Neuron (in vitro differentiated cells): ENCODE measurements at regions not wholly inside any gene's neighbourhood (a gene's known extent, or its start where the extent isn't known, plus 50 kb on each side); places are given as distances from the start of the nearest gene placed in this dataset.

Experiments used
- H2AFZ ChIP-seq: one replicate; pipeline ENCODE4 v1.6.1; 2013; ENCODE audit warnings: low read depth, mild to moderate bottlenecking, inconsistent platforms, low read length, moderate library complexity
- H3K27me3 ChIP-seq: one replicate; pipeline ENCODE4 v1.6.1; 2013; ENCODE audit warnings: low read length; ENCODE audit not compliant: insufficient read depth
- H3K36me3 ChIP-seq: one replicate; pipeline ENCODE4 v1.6.1; 2013; ENCODE audit warnings: low read length; ENCODE audit not compliant: insufficient read depth
- H3K4me1 ChIP-seq: one replicate; pipeline ENCODE4 v1.6.1; 2013; ENCODE audit warnings: low read length; ENCODE audit not compliant: insufficient read depth
- H3K4me3 ChIP-seq: 2 replicates; pipeline ENCODE4 v1.5.1; 2013; ENCODE audit warnings: mild to moderate bottlenecking, low read length, moderate library complexity
- H3K9me3 ChIP-seq: one replicate; pipeline ENCODE4 v1.6.1; 2013; ENCODE audit warnings: low read length

DNA sequence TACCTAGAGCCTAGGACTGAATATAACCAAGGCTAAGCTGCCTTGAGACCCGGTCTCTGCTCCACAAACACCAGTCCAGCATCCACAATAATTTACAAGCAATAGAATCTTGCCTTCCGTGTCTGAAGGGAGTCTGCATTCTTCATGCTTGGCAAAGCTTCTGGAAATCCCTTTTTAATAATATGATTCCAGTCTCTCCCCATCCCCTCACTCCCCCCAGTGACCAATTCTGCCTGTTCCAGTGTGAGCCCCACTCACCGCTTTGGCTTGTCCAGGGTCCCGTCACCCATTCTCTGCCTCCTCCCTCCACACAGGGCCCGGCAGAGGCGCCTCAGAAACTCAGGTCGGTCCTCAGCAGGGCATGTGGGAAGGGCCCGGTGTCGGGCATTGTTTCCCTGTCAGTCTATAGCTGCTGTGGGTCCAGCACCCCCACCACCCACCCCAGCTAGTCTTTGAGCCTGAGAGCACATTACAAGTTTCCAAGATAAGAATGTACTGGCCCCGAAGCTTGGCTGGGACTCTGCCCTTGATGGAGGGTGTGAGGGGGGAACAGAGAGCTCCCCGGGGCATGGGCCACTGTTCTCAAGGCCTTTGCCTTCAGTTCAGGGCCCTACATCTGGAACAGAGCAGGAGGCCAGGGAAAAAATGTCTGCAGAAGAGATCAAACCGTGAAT, 129.7 kb upstream of the MYCN start:
- Histone ChIP-seq H3K27me3 (no peaks in the 10 kb centered on the region), H2AFZ (no peak overlapping the region), H3K9me3 (no peaks in the 10 kb centered on the region), H3K36me3 (no peaks in the 10 kb centered on the region), H3K4me3 (no peak overlapping the region), H3K4me1 (no peaks in the 10 kb centered on the region)

DNA sequence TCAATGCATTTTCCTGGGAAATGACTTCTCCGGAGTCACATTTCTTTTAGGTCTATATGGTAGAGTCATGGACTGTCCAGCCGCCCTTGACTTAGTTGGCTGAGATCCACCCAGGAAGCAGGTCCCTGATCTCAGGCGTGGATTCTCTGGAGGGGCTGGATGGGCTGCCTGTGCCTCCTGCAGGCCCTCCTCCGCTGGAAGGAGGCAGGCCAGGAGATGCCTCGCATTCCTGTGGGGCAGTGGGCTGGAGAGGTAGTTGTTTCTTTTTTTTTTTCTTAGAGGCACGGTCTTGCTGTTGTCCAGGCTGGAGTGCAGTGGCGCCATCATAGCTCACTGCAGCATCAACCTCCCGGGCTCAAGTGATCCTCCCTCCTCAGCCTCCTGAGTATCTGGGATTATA, 129.0 kb upstream of the MYCN start:
- H3K4me3 ChIP-seq, result no peak overlapping the region
- H3K27me3 ChIP-seq, result no peaks in the 10 kb centered on the region
- H3K9me3 ChIP-seq, result no peaks in the 10 kb centered on the region
- H2AFZ ChIP-seq, result no peak overlapping the region
- no peaks in the 10 kb centered on the region for H3K4me1 ChIP-seq
- no peaks in the 10 kb centered on the region for H3K36me3 ChIP-seq

DNA sequence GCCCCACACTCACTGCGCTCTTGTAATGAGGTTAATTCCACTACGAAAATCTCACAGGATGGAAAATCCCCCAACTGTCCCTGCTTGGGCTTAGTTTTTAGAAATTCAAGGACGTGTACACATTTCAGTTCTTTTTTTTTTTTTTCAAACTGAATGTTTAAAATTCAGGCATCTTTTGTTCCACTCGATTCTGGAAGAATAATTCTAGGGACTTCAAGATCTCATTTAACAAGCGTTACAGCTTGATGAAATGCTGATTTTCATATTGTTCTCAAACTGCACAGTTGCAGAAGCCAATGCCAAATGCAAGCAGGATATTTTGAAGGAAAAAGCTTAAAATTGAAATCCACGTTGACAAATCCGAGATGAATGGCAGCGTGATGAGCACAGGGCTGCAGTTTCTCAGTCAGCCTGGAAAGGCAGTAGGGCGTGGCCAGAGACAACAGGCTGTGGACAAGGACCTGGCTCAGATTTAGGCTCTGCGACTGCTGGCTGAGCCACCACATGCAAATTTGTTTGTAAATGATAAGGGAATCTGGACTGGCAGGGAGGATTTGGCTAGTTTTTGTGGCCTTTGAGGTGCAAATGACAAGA, 128.1 kb upstream of the MYCN start:
- Histone ChIP-seq H3K36me3 (no peaks in the 10 kb centered on the region), H3K9me3 (no peaks in the 10 kb centered on the region), H3K4me3 (no peak overlapping the region), H3K4me1 (no peaks in the 10 kb centered on the region), H2AFZ (no peak overlapping the region), H3K27me3 (no peaks in the 10 kb centered on the region)

DNA sequence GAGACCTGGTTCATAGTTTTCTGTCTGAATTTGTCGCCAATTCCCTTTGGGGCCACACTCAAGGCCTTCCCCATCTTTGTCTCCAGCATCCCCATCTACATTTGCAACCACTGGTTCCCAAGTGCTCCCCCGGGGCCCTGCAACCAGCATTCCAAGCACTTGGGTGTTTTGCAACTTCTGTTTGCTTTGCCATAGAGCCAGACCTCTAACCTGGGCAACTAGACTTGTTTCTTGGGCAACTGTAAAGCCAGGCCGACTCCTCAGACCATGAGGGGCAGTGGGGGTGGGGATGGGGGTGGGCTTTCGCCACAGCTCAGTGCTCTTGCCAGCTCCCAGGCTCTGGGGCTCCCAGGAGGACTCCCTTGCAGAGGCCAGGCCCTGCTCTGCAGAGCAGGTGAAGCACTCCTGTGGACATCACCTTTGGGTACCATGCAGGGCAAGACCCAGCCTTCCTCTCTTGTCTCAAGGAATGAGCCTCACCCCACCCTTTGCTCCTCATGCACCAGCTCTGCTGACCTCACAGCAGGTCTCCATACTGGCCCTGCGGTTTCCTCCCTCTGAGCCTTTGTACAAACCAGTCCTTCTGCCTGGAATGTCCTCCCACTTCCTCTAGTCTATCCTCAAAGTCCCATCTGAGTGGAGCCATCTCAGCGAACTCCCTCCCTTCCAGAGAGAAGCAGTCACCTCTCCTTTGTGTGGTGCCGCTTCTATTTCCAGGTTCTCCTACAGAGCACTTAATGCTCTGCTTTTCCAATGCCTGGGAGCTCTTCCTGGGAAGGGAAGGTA, 126.7 kb upstream of the MYCN start:
- Histone ChIP-seq H3K36me3 (no peaks in the 10 kb centered on the region), H3K27me3 (no peaks in the 10 kb centered on the region), H3K4me3 (no peak overlapping the region), H2AFZ (no peak overlapping the region), H3K4me1 (no peaks in the 10 kb centered on the region), H3K9me3 (no peaks in the 10 kb centered on the region)

DNA sequence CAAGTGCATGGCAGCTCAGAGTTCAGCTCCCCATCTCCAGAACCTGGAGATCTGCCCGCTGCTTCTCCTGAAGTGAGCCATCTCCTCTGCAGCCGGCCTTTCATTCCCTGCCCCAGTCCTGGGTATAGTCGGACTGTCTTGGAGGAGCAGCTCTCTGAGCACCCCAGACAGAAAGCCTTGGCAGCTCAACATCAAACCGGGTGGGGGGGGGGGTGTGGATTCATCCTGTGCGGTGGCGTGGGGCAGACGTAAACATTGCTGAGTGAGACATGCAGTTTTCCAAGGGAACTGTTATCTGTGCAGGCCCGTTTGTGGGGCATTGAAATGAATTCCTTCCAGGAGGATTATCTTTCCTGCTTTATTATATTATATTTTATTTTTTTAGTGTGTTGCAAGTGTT, 125.9 kb upstream of the MYCN start:
- Histone ChIP-seq H2AFZ (no peak overlapping the region), H3K9me3 (no peaks in the 10 kb centered on the region), H3K4me3 (no peak overlapping the region), H3K4me1 (peaks cover under 1% of the 10 kb centered on the region), H3K27me3 (no peaks in the 10 kb centered on the region), H3K36me3 (no peaks in the 10 kb centered on the region)

DNA sequence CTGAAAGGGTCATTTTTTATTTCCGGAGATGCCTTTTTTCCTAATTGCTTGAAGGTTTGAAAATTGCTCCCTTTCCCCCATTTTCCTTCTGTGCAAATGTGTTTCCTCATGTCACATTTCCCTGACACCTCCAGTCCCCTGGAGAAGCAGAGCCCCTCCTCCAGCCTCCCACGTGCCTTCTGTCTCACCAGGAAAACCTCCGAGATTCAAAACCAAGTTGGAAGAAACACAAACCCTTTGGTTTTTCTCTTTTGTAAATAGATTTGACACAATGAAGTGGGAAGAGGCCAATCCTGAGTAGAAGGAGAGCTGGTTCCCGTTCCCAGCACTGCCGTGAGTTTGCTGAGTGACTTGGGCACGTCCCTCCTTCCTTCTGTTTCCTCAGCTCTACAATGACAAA, 125.4 kb upstream of the MYCN start:
- no peaks in the 10 kb centered on the region for H3K9me3 ChIP-seq
- H3K4me1 ChIP-seq, result peaks cover 6% of the 10 kb centered on the region
- no peak overlapping the region for H3K4me3 ChIP-seq
- no peak overlapping the region for H2AFZ ChIP-seq
- no peaks in the 10 kb centered on the region for H3K27me3 ChIP-seq
- H3K36me3 ChIP-seq, result no peaks in the 10 kb centered on the region

DNA sequence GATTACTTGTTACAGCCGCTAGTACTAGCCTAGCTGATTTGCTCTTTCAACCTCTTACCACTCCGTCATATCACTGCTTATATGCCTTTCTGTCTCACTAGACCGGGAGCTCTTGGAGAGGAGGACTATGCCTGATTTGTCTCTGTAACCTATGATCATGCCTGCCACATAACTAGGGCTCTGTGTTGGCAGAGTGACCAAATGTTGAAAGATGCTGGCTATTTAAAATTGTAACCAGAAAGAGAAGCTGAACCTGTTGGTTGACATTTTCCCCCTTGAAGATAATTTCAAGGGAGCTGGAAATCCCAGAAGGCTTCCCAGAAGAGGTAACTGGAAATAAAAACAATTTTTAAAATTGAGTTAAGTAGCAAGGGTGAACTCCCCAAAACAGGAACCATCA, 124.1 kb upstream of the MYCN start:
- Histone ChIP-seq H3K9me3 (no peaks in the 10 kb centered on the region), H3K4me3 (no peak overlapping the region), H3K27me3 (no peaks in the 10 kb centered on the region), H2AFZ (no peak overlapping the region), H3K36me3 (no peaks in the 10 kb centered on the region), H3K4me1 (peaks cover 6% of the 10 kb centered on the region)

DNA sequence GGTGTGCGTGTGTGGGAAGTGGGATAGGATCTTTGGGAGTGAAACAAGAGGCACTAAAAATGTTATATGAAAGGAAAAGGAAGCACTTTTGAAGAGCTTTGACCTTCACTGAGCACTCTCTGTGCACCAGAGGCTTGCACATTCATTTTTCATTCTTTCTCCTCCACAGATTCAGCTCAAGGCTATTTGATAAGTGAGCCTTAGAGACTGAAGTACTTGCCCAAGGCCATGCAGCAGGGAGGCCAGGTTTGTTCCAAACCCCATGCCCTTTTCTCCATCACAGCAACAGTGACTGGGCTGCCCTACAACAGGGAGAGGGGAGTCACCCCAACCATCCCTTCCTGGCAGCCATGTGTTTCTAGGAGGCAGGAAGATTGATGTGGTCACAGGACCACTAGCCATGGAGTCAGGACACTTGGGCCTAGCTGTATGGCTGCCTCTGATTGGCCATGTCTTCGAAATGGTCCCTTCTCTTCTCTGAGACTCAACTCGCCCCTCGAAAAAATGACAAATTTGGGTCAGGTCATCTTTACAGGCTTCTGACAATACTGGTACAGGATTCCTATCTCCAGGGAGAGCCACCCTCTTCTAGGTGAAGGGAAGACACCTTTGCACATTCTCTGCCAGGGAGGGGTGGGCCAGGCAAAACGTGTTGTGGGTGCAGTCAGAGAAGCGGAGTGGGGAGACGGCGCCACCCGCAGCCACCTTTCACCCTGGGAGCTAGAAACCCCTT, 123.5 kb upstream of the MYCN start:
- H2AFZ ChIP-seq, result no peak overlapping the region
- no peaks in the 10 kb centered on the region for H3K36me3 ChIP-seq
- peaks cover 6% of the 10 kb centered on the region for H3K4me1 ChIP-seq
- no peak overlapping the region for H3K4me3 ChIP-seq
- no peaks in the 10 kb centered on the region for H3K9me3 ChIP-seq
- no peaks in the 10 kb centered on the region for H3K27me3 ChIP-seq

DNA sequence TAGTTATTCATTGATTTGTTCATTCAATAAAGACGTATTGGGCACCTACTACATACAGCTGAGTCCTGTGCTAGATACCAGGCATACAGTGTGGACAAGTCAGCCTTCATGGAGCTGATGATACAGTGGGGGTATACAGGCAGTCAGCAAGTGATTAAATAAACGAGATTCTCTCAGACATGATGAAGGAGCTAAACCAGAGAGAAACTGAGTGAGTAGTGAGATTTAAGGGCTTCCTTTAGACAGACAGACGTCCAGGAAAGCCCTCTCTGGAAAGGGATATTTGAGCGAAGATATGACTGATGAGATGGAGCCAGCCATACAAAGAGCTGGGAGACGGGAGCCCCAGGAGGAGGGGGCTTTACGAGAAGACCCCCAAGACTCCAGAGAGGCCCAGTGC, 122.6 kb upstream of the MYCN start:
- Histone ChIP-seq H3K9me3 (no peaks in the 10 kb centered on the region), H3K4me3 (no peak overlapping the region), H3K27me3 (no peaks in the 10 kb centered on the region), H2AFZ (no peak overlapping the region), H3K4me1 (peaks cover 6% of the 10 kb centered on the region), H3K36me3 (no peaks in the 10 kb centered on the region)

DNA sequence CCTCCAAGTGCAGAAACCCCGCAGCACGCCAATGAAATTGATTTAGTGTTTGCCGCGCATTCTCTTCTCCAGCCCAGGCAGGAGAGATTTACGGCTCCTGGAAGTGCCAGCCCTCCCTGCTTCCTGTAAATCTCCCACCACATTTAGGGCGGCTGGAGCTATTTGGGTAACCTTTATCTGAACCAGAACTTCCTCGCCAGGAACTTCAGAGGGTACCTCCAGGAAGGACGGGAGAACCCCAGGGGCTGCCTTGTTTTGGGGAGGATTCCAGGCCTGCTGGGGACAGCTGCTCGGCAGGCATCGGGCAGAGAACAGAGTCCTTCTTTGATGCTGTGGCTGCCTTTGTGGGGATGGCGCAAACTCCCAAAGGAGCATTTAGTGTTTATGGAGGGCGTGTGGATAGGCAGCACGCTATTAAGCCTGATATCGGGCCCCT, 122.0 kb upstream of the MYCN start:
- no peak overlapping the region for H3K4me3 ChIP-seq
- H2AFZ ChIP-seq, result no peak overlapping the region
- H3K36me3 ChIP-seq, result no peaks in the 10 kb centered on the region
- peaks cover 6% of the 10 kb centered on the region for H3K4me1 ChIP-seq
- H3K27me3 ChIP-seq, result no peaks in the 10 kb centered on the region
- H3K9me3 ChIP-seq, result no peaks in the 10 kb centered on the region

DNA sequence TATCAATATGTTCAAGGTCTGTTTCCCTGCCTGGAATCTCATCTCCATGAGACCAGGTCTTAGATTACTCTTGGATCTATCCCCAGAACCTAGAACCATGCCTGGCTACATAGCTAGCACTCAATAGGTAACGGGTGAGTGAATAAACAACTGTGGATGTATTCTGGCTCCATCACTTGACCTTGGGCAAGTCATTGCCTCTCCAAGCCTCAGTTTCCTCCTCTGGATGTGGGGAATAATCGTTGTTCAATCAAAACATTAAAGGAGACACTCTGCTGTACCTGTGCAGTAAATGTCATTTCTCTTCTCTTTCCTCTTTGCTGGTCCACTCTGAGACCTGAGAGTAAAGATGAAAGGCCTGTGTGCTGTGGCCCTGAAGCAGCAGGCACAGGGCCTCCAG, 121.5 kb upstream of the MYCN start:
- no peaks in the 10 kb centered on the region for H3K9me3 ChIP-seq
- H3K4me3 ChIP-seq, result no peak overlapping the region
- H3K36me3 ChIP-seq, result no peaks in the 10 kb centered on the region
- H3K27me3 ChIP-seq, result no peaks in the 10 kb centered on the region
- H3K4me1 ChIP-seq, result peaks cover 6% of the 10 kb centered on the region
- H2AFZ ChIP-seq, result no peak overlapping the region

DNA sequence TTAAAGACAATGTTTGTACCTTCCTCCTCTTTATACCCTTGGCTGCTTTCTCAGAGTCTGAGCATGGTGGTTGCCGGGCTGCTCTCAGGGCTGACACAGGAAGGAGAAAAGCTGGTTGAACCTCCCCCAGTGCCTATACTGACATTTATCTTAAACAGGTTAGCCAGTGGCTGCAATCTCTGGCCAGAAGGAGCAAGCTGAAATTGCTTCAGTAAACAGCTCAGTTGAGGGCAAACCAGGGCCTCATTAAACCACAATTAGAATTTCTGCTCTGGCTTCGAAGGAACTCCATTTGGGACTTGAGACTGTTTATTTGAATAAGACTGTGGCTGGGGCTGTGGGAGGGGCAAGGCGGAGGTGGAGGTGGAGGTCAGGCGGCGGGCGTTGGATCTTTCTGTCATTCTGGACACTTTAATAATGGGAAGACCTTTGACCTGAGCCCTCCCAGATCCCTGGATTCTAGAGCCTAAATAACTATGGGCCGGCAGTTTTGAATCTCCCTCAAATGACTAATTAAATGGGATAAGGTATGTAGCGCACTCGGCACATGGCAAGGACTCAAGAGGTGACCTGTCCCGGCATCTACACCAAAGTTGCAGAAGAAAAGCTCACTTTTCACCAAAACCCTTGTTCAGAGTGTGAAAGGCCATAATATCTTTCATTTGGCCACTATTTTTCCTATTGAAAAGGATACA, 120.6 kb upstream of the MYCN start:
- Histone ChIP-seq H3K4me1 (peaks cover 6% of the 10 kb centered on the region), H2AFZ (no peak overlapping the region), H3K27me3 (no peaks in the 10 kb centered on the region), H3K36me3 (no peaks in the 10 kb centered on the region), H3K9me3 (no peaks in the 10 kb centered on the region), H3K4me3 (no peak overlapping the region)

DNA sequence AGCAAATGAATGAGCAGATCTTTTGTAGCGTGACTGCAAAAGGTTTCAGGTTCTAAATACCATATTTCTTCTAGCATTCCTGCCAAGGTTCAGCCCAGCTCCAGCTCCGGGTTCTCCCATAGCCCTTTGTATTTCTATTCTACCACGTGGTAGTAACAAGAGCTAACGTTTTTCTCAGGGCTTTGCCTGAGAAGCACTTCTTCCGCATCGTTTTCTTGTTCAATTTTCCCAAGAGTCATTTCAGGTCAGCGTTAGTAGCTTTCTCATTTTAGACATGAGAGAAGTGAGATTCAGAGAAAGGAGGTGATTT, 120.1 kb upstream of the MYCN start:
- peaks cover 6% of the 10 kb centered on the region for H3K4me1 ChIP-seq
- H3K36me3 ChIP-seq, result no peaks in the 10 kb centered on the region
- H2AFZ ChIP-seq, result no peak overlapping the region
- H3K27me3 ChIP-seq, result no peaks in the 10 kb centered on the region
- H3K4me3 ChIP-seq, result no peak overlapping the region
- no peaks in the 10 kb centered on the region for H3K9me3 ChIP-seq
